Natural killer cell (primary cell): ENCODE measurements at regions not wholly inside any gene's neighbourhood (a gene's known extent, or its start where the extent isn't known, plus 50 kb on each side); places are given as distances from the start of the nearest gene placed in this dataset.

ENCODE experiments used
- ATAC-seq, 3 donors: fragments of 150-1000 bp in 2 of 3; fragments of 200-7000 bp in 1 of 3; cut with Tn5 transposase; 1 replicate in 1 of 3; 2 replicates in 2 of 3; pipeline ENCODE4 v1.10.0; 2021; ENCODE audit warnings: mild to moderate bottlenecking in 2 of 3, moderate library complexity in 2 of 3
- DNase-seq, 2 donors: peaks; one replicate each; pipeline versions ENCODE4 v3.0.0 to v3.0.0-alpha.2; 2013 to 2021; ENCODE audit warnings: mixed read lengths in 1 of 2
- H3K27ac ChIP-seq: one replicate; pipeline ENCODE4 v1.5.1; 2013; ENCODE audit warnings: mild to moderate bottlenecking, low read length
- H3K27me3 ChIP-seq: one replicate; pipeline ENCODE4 v1.6.1; 2013; ENCODE audit warnings: low read length; ENCODE audit not compliant: control insufficient read depth, insufficient read depth
- H3K36me3 ChIP-seq: one replicate; pipeline ENCODE4 v1.6.1; 2013; ENCODE audit warnings: low read length; ENCODE audit not compliant: control insufficient read depth, insufficient read depth
- H3K4me1 ChIP-seq: one replicate; pipeline ENCODE4 v1.6.1; 2013; ENCODE audit warnings: low read length; ENCODE audit not compliant: control insufficient read depth, insufficient read depth
- H3K4me3 ChIP-seq: one replicate; pipeline ENCODE4 v1.5.1; 2013; ENCODE audit warnings: low read length
- H3K9me3 ChIP-seq: one replicate; pipeline ENCODE4 v1.6.1; 2013; ENCODE audit warnings: low read length; ENCODE audit not compliant: control insufficient read depth, insufficient read depth
- H3K27ac Mint-ChIP-seq, 2 donors: one replicate each; pipeline ENCODE4 v1.8.0; 2022; ENCODE audit warnings: mild to moderate bottlenecking in 2 of 2, mixed read lengths in 2 of 2, moderate library complexity in 1 of 2
- H3K27me3 Mint-ChIP-seq, 2 donors: one replicate each; pipeline ENCODE4 v1.8.0; 2022; ENCODE audit warnings: low read depth in 2 of 2, mixed read lengths in 2 of 2
- H3K36me3 Mint-ChIP-seq: one replicate; pipeline ENCODE4 v1.8.0; 2022; ENCODE audit warnings: mixed read lengths
- H3K4me1 Mint-ChIP-seq, 2 donors: one replicate each; pipeline ENCODE4 v1.8.0; 2022; ENCODE audit warnings: mixed read lengths in 2 of 2
- H3K4me3 Mint-ChIP-seq: one replicate; pipeline ENCODE4 v1.8.0; 2022; ENCODE audit warnings: mild to moderate bottlenecking, moderate library complexity, mixed read lengths
- H3K9me3 Mint-ChIP-seq, 2 donors: one replicate each; pipeline ENCODE4 v1.8.0; 2022; ENCODE audit warnings: mixed read lengths in 2 of 2
- CTCF ChIP-seq: fragments of 200-600 bp; IDR thresholded peaks from one replicate; pipeline ENCODE4 v1.8.0; 2022; ENCODE audit warnings: antibody characterized with exemption
- WGBS: methylation state at CpG from one replicate; pipeline ENCODE4 v1.1.7; 2013; ENCODE audit warnings: missing lambda C conversion rate; ENCODE audit not compliant: insufficient coverage; 5-methylcytosine and 5-hydroxymethylcytosine counted together
- intact Hi-C: fragments of 100-400 bp; cut with micrococcal nuclease; formaldehyde crosslinking; loops from one replicate; pipeline ENCODE4 v1.14.2; 2022

GRCh38 chr1:38270849-38271633 lies 224.4 kb upstream of the POU3F1 start:
- DNase-seq = no peak
- Histone ChIP-seq H3K27ac (no peak overlapping the region), H3K27me3 (peaks cover 6% of the 10 kb centered on the region), H3K9me3 (no peaks in the 10 kb centered on the region), H3K4me3 (no peak overlapping the region), H3K4me1 (no peaks in the 10 kb centered on the region), H3K36me3 (no peaks in the 10 kb centered on the region)
- no peak for TF ChIP-seq CTCF
- intact Hi-C loops = no loop called here
- no peak for ATAC-seq
- no peaks in the 10 kb centered on the region for H3K4me1 Mint-ChIP-seq
- H3K27ac Mint-ChIP-seq = no peak overlapping the region
- H3K27me3 Mint-ChIP-seq = peaks cover 21 to 38% of the 10 kb centered on the region in 2 donors
- H3K9me3 Mint-ChIP-seq = no peaks in the 10 kb centered on the region
- no peak overlapping the region for H3K4me3 Mint-ChIP-seq
- WGBS = 59% methylated on average over 12 of the region's 12 CpGs
- H3K36me3 Mint-ChIP-seq = no peaks in the 10 kb centered on the region

DNA sequence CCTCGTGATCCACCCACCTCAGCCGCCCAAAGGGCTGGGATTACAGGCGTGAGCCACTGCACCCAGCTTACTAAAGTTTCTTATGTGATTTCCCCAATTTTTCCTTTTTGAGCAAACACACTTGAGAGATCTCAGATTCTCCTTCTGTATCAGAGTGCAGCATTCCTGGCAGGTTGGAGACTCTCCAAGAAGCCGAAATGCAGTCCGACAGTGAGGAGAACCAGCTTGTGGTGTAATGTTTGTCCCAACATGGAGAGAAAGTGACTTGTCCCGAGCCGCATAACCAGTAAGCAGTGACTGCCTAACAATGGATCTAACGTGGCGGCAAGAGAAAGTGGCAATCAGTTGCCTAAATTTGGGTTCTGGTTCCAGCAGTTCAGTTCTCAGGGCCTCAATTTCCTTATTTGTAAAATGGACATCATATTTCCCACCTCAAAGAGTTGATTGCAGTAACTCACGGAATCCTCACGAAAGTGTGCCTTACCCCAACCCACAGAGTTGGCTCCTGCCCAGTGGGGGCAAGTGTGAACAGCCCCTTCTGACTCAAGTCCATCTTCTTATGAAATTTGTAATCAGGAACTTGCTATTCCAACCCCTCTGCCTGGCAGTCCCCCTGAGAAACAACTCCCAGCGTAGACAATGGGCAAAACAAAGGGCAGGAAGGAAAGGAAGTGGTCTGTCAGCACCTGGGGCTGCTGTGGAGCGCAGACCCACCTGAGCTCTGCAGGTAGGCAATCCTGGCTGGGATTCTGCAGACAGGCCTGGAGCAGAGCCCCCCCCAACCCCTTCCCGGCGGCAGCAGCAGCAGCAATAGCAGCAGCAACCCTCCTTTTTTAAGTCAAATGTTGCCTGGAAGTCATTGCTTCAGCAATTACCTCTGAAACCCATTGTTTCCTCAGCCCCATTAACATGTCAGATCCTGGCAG lies 223.6 kb upstream of the POU3F1 start:
- no peaks in the 10 kb centered on the region for H3K36me3 ChIP-seq
- H3K27me3 ChIP-seq = peaks cover 6% of the 10 kb centered on the region
- Mint-ChIP-seq H3K4me3 (no peak overlapping the region), H3K9me3 (no peaks in the 10 kb centered on the region), H3K36me3 (no peaks in the 10 kb centered on the region), H3K27me3 (peaks cover 21 to 38% of the 10 kb centered on the region in 2 donors), H3K4me1 (no peaks in the 10 kb centered on the region), H3K27ac (no peak overlapping the region)
- 61% methylated on average over 14 of the region's 15 CpGs for WGBS
- DNase-seq = no peak
- TF ChIP-seq CTCF = no peak
- intact Hi-C loops = no loop called here
- no peak overlapping the region for H3K4me3 ChIP-seq
- H3K27ac ChIP-seq = no peak overlapping the region
- H3K9me3 ChIP-seq = no peaks in the 10 kb centered on the region
- no peak for ATAC-seq
- no peaks in the 10 kb centered on the region for H3K4me1 ChIP-seq

DNA sequence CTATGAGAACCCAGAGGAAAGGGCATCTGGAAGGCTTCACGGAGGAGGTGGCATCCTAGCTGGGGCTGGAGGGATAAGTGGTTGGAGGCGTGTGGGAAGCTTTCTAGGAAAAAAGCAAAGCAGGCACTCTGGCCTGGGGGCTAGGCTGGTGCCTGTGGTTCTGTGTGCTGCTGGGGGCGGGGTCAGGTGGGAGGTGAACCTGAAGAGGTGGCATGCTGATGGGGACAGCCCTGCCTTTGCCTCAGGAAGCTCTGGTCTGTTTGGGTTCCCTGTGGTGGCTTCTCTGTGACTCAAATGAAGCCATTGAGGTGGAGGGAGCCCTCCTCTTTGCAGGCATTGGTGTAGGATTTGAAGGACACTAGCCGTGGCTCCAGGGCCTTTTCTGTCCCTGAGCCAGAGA lies 221.6 kb upstream of the POU3F1 start:
- DNase-seq (no peak), ATAC-seq (no peak)
- Mint-ChIP-seq H3K4me3 (no peak overlapping the region), H3K9me3 (no peaks in the 10 kb centered on the region), H3K4me1 (no peaks in the 10 kb centered on the region), H3K27me3 (peaks cover 11 to 33% of the 10 kb centered on the region in 2 donors), H3K27ac (no peak overlapping the region), H3K36me3 (no peaks in the 10 kb centered on the region)
- WGBS = 76% methylated on average over 4 of the region's 4 CpGs
- H3K9me3 ChIP-seq = no peaks in the 10 kb centered on the region
- intact Hi-C loops = no loop called here
- H3K4me3 ChIP-seq = no peak overlapping the region
- no peak overlapping the region for H3K27ac ChIP-seq
- H3K4me1 ChIP-seq = no peaks in the 10 kb centered on the region
- H3K36me3 ChIP-seq = no peaks in the 10 kb centered on the region
- H3K27me3 ChIP-seq = peaks cover 6% of the 10 kb centered on the region
- TF ChIP-seq CTCF = no peak
